MM.1S (cell line): ENCODE measurements at regions not wholly inside any gene's neighbourhood (a gene's known extent, or its start where the extent isn't known, plus 50 kb on each side); places are given as distances from the start of the nearest gene placed in this dataset.

ENCODE experiments used
- DNase-seq: peaks from one replicate; pipeline ENCODE4 v3.0.0-alpha.2; 2015
- H2AFZ ChIP-seq: fragments of 300-600 bp; sonication (generic); 2 replicates; pipeline ENCODE4 v1.6.0; 2016; ENCODE audit warnings: antibody characterized with exemption, low read length
- H3F3A ChIP-seq: fragments of 300-600 bp; sonication (generic); 2 replicates; pipeline ENCODE4 v1.6.1; 2016; ENCODE audit warnings: mild to moderate bottlenecking, antibody characterized with exemption, low read length, moderate library complexity, mixed read lengths; ENCODE audit not compliant: insufficient read depth
- H3K27ac ChIP-seq: fragments of 300-600 bp; sonication (generic); 2 replicates; pipeline ENCODE4 v1.5.1; 2016; ENCODE audit warnings: mild to moderate bottlenecking, low read length
- H3K27me3 ChIP-seq: fragments of 300-600 bp; sonication (generic); replicated peaks from 2 replicates; pipeline ENCODE4 v1.6.0; 2016; ENCODE audit warnings: low read length; ENCODE audit not compliant: insufficient read depth
- H3K36me3 ChIP-seq: fragments of 300-600 bp; sonication (generic); replicated peaks from 2 replicates; pipeline ENCODE4 v1.6.1; 2016; ENCODE audit warnings: mild to moderate bottlenecking, low read length, mixed read lengths; ENCODE audit not compliant: insufficient read depth
- H3K4me1 ChIP-seq: fragments of 300-600 bp; sonication (generic); 2 replicates; pipeline ENCODE4 v1.6.1; 2016; ENCODE audit warnings: low read length, mixed read lengths
- H3K4me2 ChIP-seq: fragments of 300-600 bp; sonication (generic); 2 replicates; pipeline ENCODE4 v1.6.0; 2016; ENCODE audit warnings: low read depth, low read length
- H3K4me3 ChIP-seq: fragments of 300-600 bp; sonication (generic); 2 replicates; pipeline ENCODE4 v1.5.1; 2016; ENCODE audit warnings: low read length, mixed read lengths
- H3K79me2 ChIP-seq: fragments of 300-600 bp; sonication (generic); 2 replicates; pipeline ENCODE4 v1.6.1; 2016; ENCODE audit warnings: mixed run types, low read length, mixed read lengths
- H3K9ac ChIP-seq: fragments of 300-600 bp; sonication (generic); 2 replicates; pipeline ENCODE4 v1.6.1; 2016; ENCODE audit warnings: low read length, mixed read lengths
- H3K9me2 ChIP-seq: fragments of 300-600 bp; sonication (generic); replicated peaks from 2 replicates; pipeline ENCODE4 v1.6.1; 2016; ENCODE audit warnings: mild to moderate bottlenecking, low read length, mixed read lengths; ENCODE audit not compliant: insufficient read depth
- H3K9me3 ChIP-seq: fragments of 300-600 bp; sonication (generic); replicated peaks from 2 replicates; pipeline ENCODE4 v1.6.1; 2016; ENCODE audit warnings: mild to moderate bottlenecking, low read length, mixed read lengths; ENCODE audit not compliant: insufficient read depth
- H4K20me1 ChIP-seq: fragments of 300-600 bp; sonication (generic); 2 replicates; pipeline ENCODE4 v1.6.1; 2016; ENCODE audit warnings: mild to moderate bottlenecking, low read length, moderate library complexity, mixed read lengths; ENCODE audit not compliant: insufficient read depth
- EZH2 ChIP-seq: fragments of 300-600 bp; sonication (generic); optimal IDR thresholded peaks from 2 replicates; pipeline ENCODE3; 2017; ENCODE audit warnings: low read depth, mild to moderate bottlenecking, antibody characterized with exemption, low read length, mixed read lengths
- EZH2phosphoT487 ChIP-seq: fragments of 300-600 bp; sonication (generic); IDR thresholded peaks from 2 replicates; pipeline ENCODE4 v1.6.1; 2018; ENCODE audit warnings: antibody characterized with exemption, low read length
- TF ChIP-seq, protein P1 (sequence below): fragments of 300-600 bp; sonication (generic); IDR thresholded peaks from 2 replicates; pipeline ENCODE4 v1.5.1; 2016; ENCODE audit warnings: antibody characterized with exemption, low read length, mixed read lengths

DNA sequence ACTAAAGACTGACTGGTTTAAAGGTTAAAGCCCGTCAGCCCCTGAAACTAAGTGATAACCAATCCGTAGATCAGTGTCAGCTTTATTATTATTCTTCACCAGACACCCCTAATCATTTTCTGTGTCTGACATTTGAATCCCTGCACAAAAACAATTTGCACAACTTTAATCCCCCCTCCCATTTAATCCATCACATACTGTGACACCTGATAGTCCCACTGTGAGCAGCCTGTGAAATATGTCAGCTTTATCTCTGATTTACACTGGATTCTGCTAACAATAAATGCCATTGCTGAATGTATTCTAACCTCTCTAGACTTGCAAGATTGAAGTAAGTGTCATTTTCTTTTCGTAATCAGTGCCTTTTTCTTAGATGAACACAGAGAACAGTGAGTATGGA, 2089.0 kb upstream of the RAG2 start:
- Histone ChIP-seq H3K4me2 (no peak overlapping the region), H3K4me3 (no peak overlapping the region), H3K36me3 (no peaks in the 10 kb centered on the region), H3F3A (no peaks in the 10 kb centered on the region), H3K9me3 (no peaks in the 10 kb centered on the region), H3K27me3 (no peaks in the 10 kb centered on the region), H2AFZ (no peak overlapping the region), H3K27ac (no peak overlapping the region), H3K4me1 (no peaks in the 10 kb centered on the region; the same call in 1 of the 2 replicates), H3K9ac (no peak overlapping the region), H4K20me1 (no peaks in the 10 kb centered on the region), H3K9me2 (no peaks in the 10 kb centered on the region), H3K79me2 (no peaks in the 10 kb centered on the region)
- DNase-seq, result no peak
- TF ChIP-seq EZH2 (no peak), EZH2phosphoT487 (no peak)
- TF ChIP-seq, protein P1, sequence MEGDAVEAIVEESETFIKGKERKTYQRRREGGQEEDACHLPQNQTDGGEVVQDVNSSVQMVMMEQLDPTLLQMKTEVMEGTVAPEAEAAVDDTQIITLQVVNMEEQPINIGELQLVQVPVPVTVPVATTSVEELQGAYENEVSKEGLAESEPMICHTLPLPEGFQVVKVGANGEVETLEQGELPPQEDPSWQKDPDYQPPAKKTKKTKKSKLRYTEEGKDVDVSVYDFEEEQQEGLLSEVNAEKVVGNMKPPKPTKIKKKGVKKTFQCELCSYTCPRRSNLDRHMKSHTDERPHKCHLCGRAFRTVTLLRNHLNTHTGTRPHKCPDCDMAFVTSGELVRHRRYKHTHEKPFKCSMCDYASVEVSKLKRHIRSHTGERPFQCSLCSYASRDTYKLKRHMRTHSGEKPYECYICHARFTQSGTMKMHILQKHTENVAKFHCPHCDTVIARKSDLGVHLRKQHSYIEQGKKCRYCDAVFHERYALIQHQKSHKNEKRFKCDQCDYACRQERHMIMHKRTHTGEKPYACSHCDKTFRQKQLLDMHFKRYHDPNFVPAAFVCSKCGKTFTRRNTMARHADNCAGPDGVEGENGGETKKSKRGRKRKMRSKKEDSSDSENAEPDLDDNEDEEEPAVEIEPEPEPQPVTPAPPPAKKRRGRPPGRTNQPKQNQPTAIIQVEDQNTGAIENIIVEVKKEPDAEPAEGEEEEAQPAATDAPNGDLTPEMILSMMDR, result no peak

DNA sequence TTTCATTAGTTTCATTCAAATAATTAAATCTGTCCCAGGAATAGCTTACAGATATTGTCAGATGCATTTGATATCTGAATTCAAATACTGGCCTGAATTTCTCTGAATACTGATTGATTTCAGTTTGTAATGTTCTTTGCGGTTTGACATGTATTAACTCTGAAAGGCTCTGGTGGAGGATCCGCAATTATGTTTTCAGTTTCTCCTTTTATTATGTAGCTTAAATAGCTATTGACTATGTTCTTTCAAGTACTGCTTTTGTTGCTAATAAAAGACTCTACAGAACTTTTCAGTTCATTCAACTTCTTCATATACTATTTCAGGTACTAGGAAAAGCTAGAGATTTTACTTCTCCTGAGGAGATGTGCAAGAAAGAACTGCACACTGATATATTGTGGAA, 2085.4 kb upstream of the RAG2 start:
- no peak overlapping the region for H2AFZ ChIP-seq
- DNase-seq, result no peak
- H3K27me3 ChIP-seq, result no peaks in the 10 kb centered on the region
- H3K79me2 ChIP-seq, result no peaks in the 10 kb centered on the region
- H3K4me3 ChIP-seq, result no peak overlapping the region
- H3K9me2 ChIP-seq, result no peaks in the 10 kb centered on the region
- TF ChIP-seq, protein P1, result no peak
- H3K9ac ChIP-seq, result no peak overlapping the region
- H3K4me1 ChIP-seq, result no peaks in the 10 kb centered on the region; the same call in 1 of the 2 replicates
- no peak overlapping the region for H3K4me2 ChIP-seq
- H3F3A ChIP-seq, result no peaks in the 10 kb centered on the region
- H4K20me1 ChIP-seq, result no peaks in the 10 kb centered on the region
- H3K9me3 ChIP-seq, result no peaks in the 10 kb centered on the region
- no peak overlapping the region for H3K27ac ChIP-seq
- no peaks in the 10 kb centered on the region for H3K36me3 ChIP-seq

DNA sequence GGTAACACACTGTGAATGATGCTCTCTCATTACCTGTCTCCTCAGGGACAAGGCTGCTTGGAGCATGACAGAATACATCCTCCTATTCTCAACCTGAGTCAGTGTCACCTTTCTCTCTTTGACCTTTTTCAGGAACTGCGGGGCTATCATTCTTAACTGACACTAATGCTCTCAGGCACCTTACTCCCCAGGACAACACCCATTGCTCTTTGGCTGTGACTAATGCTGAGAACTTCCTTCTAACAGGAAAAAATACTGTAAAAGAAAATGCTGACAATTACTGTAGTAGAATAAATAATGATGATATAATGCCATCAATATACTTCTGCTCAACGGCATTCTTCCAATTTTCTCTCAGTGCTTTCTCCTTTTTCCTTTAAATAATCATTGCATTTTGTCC, 2082.7 kb upstream of the RAG2 start:
- Histone ChIP-seq H3K4me3 (no peak overlapping the region), H4K20me1 (no peaks in the 10 kb centered on the region), H3K9ac (no peak overlapping the region), H3F3A (no peaks in the 10 kb centered on the region), H3K9me2 (no peaks in the 10 kb centered on the region), H3K4me1 (no peaks in the 10 kb centered on the region), H3K27me3 (no peaks in the 10 kb centered on the region), H3K4me2 (no peak overlapping the region), H3K27ac (no peak overlapping the region), H3K9me3 (no peaks in the 10 kb centered on the region), H2AFZ (no peak overlapping the region), H3K79me2 (no peaks in the 10 kb centered on the region), H3K36me3 (no peaks in the 10 kb centered on the region)
- DNase-seq, result no peak
- TF ChIP-seq EZH2, result no peak
- TF ChIP-seq EZH2phosphoT487, result no peak
- TF ChIP-seq, protein P1, result no peak

DNA sequence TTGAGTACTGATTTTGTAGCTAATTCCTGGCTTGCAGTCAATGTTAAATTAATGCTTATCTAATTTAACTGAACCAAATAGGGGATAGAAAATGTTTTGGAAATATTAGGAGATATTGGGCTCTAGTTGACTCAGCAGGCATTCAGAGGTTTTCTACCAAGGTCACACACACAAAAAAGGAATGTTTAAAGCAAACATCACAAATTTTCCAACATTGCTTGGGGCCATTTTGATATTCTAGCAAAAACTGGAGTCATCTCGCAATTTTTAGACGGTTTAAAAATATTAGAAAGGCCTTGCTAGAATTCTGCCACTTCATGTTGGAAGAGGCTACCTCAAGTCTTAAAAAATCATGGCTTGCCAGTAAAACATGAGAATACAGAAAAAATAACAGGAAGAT, 2082.1 kb upstream of the RAG2 start:
- no peak overlapping the region for H3K9ac ChIP-seq
- H3K4me3 ChIP-seq, result no peak overlapping the region
- no peaks in the 10 kb centered on the region for H3K9me2 ChIP-seq
- TF ChIP-seq, protein P1, result no peak
- no peak for TF ChIP-seq EZH2phosphoT487
- no peak for TF ChIP-seq EZH2
- no peak overlapping the region for H2AFZ ChIP-seq
- H3K4me1 ChIP-seq, result no peaks in the 10 kb centered on the region
- no peaks in the 10 kb centered on the region for H3K36me3 ChIP-seq
- no peak overlapping the region for H3K4me2 ChIP-seq
- H4K20me1 ChIP-seq, result no peaks in the 10 kb centered on the region
- DNase-seq, result no peak
- no peaks in the 10 kb centered on the region for H3K27me3 ChIP-seq
- no peaks in the 10 kb centered on the region for H3K79me2 ChIP-seq
- H3K9me3 ChIP-seq, result no peaks in the 10 kb centered on the region
- no peak overlapping the region for H3K27ac ChIP-seq
- H3F3A ChIP-seq, result no peaks in the 10 kb centered on the region
